Gastroesophageal sphincter (tissue), 3 donors: ENCODE measurements at regions not wholly inside any gene's neighbourhood (a gene's known extent, or its start where the extent isn't known, plus 50 kb on each side); places are given as distances from the start of the nearest gene placed in this dataset.

ENCODE experiments used
- POLR2A ChIP-seq, 2 donors: fragments of 450-650 bp; IDR thresholded peaks; one replicate each; pipeline ENCODE4 v1.6.1; 2017; ENCODE audit warnings: antibody characterized with exemption in 2 of 2, mild to moderate bottlenecking in 2 of 2, moderate library complexity in 1 of 2
- TF ChIP-seq, protein P1 (sequence below), 4 experiments: fragments of 200-600 bp in 2 of 4; fragments of 450-650 bp in 2 of 4; sonication (generic) in 1 of 4; IDR thresholded peaks; one replicate each; pipeline ENCODE4 v1.5.1; 2017 to 2019; ENCODE audit warnings: antibody characterized with exemption in 4 of 4, mild to moderate bottlenecking in 2 of 4, moderate library complexity in 2 of 4

GRCh38 chr1:64357422-64357821 lies 112.5 kb upstream of the CACHD1 start:
- TF ChIP-seq POLR2A (IDR thresholded peaks at IDR 0.05) = no peak
- TF ChIP-seq, protein P1, sequence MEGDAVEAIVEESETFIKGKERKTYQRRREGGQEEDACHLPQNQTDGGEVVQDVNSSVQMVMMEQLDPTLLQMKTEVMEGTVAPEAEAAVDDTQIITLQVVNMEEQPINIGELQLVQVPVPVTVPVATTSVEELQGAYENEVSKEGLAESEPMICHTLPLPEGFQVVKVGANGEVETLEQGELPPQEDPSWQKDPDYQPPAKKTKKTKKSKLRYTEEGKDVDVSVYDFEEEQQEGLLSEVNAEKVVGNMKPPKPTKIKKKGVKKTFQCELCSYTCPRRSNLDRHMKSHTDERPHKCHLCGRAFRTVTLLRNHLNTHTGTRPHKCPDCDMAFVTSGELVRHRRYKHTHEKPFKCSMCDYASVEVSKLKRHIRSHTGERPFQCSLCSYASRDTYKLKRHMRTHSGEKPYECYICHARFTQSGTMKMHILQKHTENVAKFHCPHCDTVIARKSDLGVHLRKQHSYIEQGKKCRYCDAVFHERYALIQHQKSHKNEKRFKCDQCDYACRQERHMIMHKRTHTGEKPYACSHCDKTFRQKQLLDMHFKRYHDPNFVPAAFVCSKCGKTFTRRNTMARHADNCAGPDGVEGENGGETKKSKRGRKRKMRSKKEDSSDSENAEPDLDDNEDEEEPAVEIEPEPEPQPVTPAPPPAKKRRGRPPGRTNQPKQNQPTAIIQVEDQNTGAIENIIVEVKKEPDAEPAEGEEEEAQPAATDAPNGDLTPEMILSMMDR (IDR thresholded peaks at IDR 0.05) = no peak
